HUDEP-2 (cell line): ENCODE measurements at regions not wholly inside any gene's neighbourhood (a gene's known extent, or its start where the extent isn't known, plus 50 kb on each side); places are given as distances from the start of the nearest gene placed in this dataset.

ENCODE experiments used
- DNase-seq, 76 experiments: peaks; one replicate each; lab custom pipeline; 2025; ENCODE audit not compliant: unreplicated experiment in 76 of 76; lab: John Stamatoyannopoulos, UW

- no peak for DNase-seq
These were observed 124.4 kb downstream of the FBXO15 start for GRCh38 chr18:74023220-74023619.

GRCh38 chr18:74019864-74020263 is 127.8 kb downstream of the FBXO15 start:
- DNase-seq = no peak

GRCh38 chr18:74013955-74014354 is 133.7 kb downstream of the FBXO15 start:
- no peak for DNase-seq

- DNase-seq = no peak
These were observed 134.5 kb downstream of the FBXO15 start for GRCh38 chr18:74012954-74013630.

- no peak for DNase-seq
These were observed 141.5 kb downstream of the FBXO15 start for GRCh38 chr18:74006143-74006542.

GRCh38 chr18:74005320-74006109 is 142.1 kb downstream of the FBXO15 start:
- DNase-seq = no peak

- no peak for DNase-seq
These were observed 155.2 kb downstream of the FBXO15 start for GRCh38 chr18:73992242-73993022.

GRCh38 chr18:73991570-73991969 is 156.1 kb downstream of the FBXO15 start:
- no peak for DNase-seq

- no peak for DNase-seq
These were observed 157.4 kb downstream of the FBXO15 start for GRCh38 chr18:73990258-73990657.

GRCh38 chr18:73987247-73987980 is 160.2 kb downstream of the FBXO15 start:
- no peak for DNase-seq

GRCh38 chr18:73986711-73987110 is 160.9 kb downstream of the FBXO15 start:
- no peak for DNase-seq

GRCh38 chr18:73985855-73986625 is 161.6 kb downstream of the FBXO15 start:
- no peak for DNase-seq

- no peak for DNase-seq
These were observed 163.7 kb downstream of the FBXO15 start for GRCh38 chr18:73983970-73984369.

GRCh38 chr18:73983496-73983895 is 164.1 kb downstream of the FBXO15 start:
- no peak for DNase-seq

GRCh38 chr18:73981796-73982195 is 165.8 kb downstream of the FBXO15 start:
- DNase-seq = no peak

- peak in 3 of 76 experiments; percentile 2 to 26 (median 3) for DNase-seq
These were observed 167.2 kb downstream of the FBXO15 start for GRCh38 chr18:73980289-73980979.

- no peak for DNase-seq
These were observed 167.9 kb downstream of the FBXO15 start for GRCh38 chr18:73979742-73980141.

GRCh38 chr18:73976433-73976832 is 171.2 kb downstream of the FBXO15 start:
- no peak for DNase-seq

GRCh38 chr18:73975266-73975665 is 172.4 kb downstream of the FBXO15 start:
- no peak for DNase-seq
